SK-N-SH treated with all-trans-retinoic acid at 6 μM for 48 hours (cell line): ENCODE measurements at regions not wholly inside any gene's neighbourhood (a gene's known extent, or its start where the extent isn't known, plus 50 kb on each side); places are given as distances from the start of the nearest gene placed in this dataset.
"Not testable (repeated sequence)": the region's sequence is repeated elsewhere in the genome, so short reads cannot be mapped to it uniquely, and the experiment has no call there.

ENCODE experiments used
- CSDC2 ChIP-seq: fragments of 250-450 bp; sonication (Bioruptor Pico); IDR thresholded peaks from 2 replicates; pipeline ENCODE4 v1.5.0; 2020; ENCODE audit warnings: mild to moderate bottlenecking, moderate library complexity
- ISL1 ChIP-seq: fragments of 250-450 bp; sonication (Bioruptor Pico); IDR thresholded peaks from 2 replicates; pipeline ENCODE4 v2.1.2; 2022; ENCODE audit warnings: mild to moderate bottlenecking, moderate library complexity
- OSR1 ChIP-seq: fragments of 250-450 bp; sonication (Bioruptor Pico); IDR thresholded peaks from 2 replicates; pipeline ENCODE4 v1.8.0; 2022; ENCODE audit warnings: moderate library complexity, mild to moderate bottlenecking, inconsistent platforms
- PPARA ChIP-seq: fragments of 250-450 bp; sonication (Bioruptor Pico); IDR thresholded peaks from 2 replicates; pipeline ENCODE4 v1.5.0; 2020; ENCODE audit warnings: mild to moderate bottlenecking, borderline replicate concordance
- ZFP3 ChIP-seq: fragments of 250-450 bp; sonication (Bioruptor Pico); IDR thresholded peaks from 2 replicates; pipeline ENCODE4 v1.5.0; 2020; ENCODE audit warnings: mild to moderate bottlenecking, moderate library complexity
- ZNF565 ChIP-seq: fragments of 450-650 bp; formaldehyde crosslinking; conservative IDR thresholded peaks from 2 replicates; pipeline ENCODE4 v1.5.0; 2020; ENCODE audit warnings: low read depth, mild to moderate bottlenecking, moderate library complexity
- TF ChIP-seq, protein P1 (sequence below): fragments of 250-450 bp; sonication (Bioruptor Pico); IDR thresholded peaks from 2 replicates; pipeline ENCODE4 v1.5.1; 2020; ENCODE audit warnings: low read depth, mild to moderate bottlenecking, moderate library complexity
- TF ChIP-seq, protein P2 (sequence below): fragments of 250-450 bp; sonication (Bioruptor Pico); IDR thresholded peaks from 2 replicates; pipeline ENCODE4 v1.8.0; 2021; ENCODE audit warnings: low read depth, mild to moderate bottlenecking, moderate library complexity, borderline replicate concordance

DNA sequence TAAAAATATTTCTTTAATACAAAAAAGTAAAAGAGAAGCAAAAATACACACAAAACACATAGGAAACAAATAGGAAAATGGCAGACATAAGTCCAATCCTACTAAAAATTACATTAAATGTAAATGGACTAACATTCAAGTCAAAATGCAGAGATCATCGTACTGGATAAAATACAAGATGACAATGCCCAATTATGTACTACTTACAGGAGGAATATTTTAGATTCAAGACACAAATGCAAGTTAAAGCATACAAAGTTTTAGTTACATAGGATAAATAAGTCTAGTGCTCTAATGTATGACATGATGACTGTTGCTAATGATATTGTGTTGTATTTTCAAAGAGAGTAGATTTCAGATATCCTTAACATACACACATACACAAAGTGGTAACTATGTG, 401.7 kb downstream of the IRX2 start:
- not testable (repeated sequence) for TF ChIP-seq PPARA (CRISPR knock-in tag); ISL1; ZFP3 (CRISPR knock-in tag); OSR1 (CRISPR knock-in tag); CSDC2 (CRISPR knock-in tag); ZNF565
- TF ChIP-seq, protein P1, sequence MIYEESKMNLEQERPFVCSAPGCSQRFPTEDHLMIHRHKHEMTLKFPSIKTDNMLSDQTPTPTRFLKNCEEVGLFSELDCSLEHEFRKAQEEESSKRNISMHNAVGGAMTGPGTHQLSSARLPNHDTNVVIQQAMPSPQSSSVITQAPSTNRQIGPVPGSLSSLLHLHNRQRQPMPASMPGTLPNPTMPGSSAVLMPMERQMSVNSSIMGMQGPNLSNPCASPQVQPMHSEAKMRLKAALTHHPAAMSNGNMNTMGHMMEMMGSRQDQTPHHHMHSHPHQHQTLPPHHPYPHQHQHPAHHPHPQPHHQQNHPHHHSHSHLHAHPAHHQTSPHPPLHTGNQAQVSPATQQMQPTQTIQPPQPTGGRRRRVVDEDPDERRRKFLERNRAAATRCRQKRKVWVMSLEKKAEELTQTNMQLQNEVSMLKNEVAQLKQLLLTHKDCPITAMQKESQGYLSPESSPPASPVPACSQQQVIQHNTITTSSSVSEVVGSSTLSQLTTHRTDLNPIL, result not testable (repeated sequence)
- TF ChIP-seq, protein P2, sequence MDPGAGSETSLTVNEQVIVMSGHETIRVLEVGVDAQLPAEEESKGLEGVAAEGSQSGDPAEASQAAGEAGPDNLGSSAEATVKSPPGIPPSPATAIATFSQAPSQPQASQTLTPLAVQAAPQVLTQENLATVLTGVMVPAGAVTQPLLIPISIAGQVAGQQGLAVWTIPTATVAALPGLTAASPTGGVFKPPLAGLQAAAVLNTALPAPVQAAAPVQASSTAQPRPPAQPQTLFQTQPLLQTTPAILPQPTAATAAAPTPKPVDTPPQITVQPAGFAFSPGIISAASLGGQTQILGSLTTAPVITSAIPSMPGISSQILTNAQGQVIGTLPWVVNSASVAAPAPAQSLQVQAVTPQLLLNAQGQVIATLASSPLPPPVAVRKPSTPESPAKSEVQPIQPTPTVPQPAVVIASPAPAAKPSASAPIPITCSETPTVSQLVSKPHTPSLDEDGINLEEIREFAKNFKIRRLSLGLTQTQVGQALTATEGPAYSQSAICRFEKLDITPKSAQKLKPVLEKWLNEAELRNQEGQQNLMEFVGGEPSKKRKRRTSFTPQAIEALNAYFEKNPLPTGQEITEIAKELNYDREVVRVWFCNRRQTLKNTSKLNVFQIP (CRISPR knock-in tag), result not testable (repeated sequence)
